Activated CD8-positive, alpha-beta memory T cell treated with anti-CD3 and anti-CD28 coated beads, Interleukin-2, amount 10 ng/mL, durations not matched to agents 7 days and 5 days (primary cell): ENCODE measurements at regions not wholly inside any gene's neighbourhood (a gene's known extent, or its start where the extent isn't known, plus 50 kb on each side); places are given as distances from the start of the nearest gene placed in this dataset.
A peak's percentile ranks its signal among the peaks of the same experiment; 100 is the strongest.
"Not testable (repeated sequence)": the region's sequence is repeated elsewhere in the genome, so short reads cannot be mapped to it uniquely, and the experiment has no call there.

Source experiments
- ATAC-seq: fragments of 150-1000 bp; cut with Tn5 transposase; one replicate; pipeline ENCODE4 v1.10.0; 2021; ENCODE audit warnings: moderate library complexity
- CTCF ChIA-PET: fragments of 350-600 bp; sonication (Branson Sonifier 250); formaldehyde crosslinking; loops from one replicate; lab custom pipeline; 2021; ENCODE audit warnings: antibody characterized with exemption; lab: Charles Lee
- DNase-seq: peaks from one replicate; pipeline ENCODE4 v3.0.0-alpha.2; 2020
- H3K27ac Mint-ChIP-seq: one replicate; pipeline ENCODE4 v1.8.0; 2021; ENCODE audit warnings: mild to moderate bottlenecking, mixed read lengths
- H3K27me3 Mint-ChIP-seq: one replicate; pipeline ENCODE4 v1.8.0; 2021; ENCODE audit warnings: mixed read lengths
- H3K36me3 Mint-ChIP-seq: one replicate; pipeline ENCODE4 v1.8.0; 2021; ENCODE audit warnings: mild to moderate bottlenecking, mixed read lengths
- H3K4me1 Mint-ChIP-seq: one replicate; pipeline ENCODE4 v1.8.0; 2021; ENCODE audit warnings: mixed read lengths
- H3K4me3 Mint-ChIP-seq: one replicate; pipeline ENCODE4 v1.8.0; 2021; ENCODE audit warnings: mild to moderate bottlenecking, moderate library complexity, mixed read lengths
- H3K9me3 Mint-ChIP-seq: one replicate; pipeline ENCODE4 v1.8.0; 2022; ENCODE audit warnings: low read depth, mixed read lengths

DNA sequence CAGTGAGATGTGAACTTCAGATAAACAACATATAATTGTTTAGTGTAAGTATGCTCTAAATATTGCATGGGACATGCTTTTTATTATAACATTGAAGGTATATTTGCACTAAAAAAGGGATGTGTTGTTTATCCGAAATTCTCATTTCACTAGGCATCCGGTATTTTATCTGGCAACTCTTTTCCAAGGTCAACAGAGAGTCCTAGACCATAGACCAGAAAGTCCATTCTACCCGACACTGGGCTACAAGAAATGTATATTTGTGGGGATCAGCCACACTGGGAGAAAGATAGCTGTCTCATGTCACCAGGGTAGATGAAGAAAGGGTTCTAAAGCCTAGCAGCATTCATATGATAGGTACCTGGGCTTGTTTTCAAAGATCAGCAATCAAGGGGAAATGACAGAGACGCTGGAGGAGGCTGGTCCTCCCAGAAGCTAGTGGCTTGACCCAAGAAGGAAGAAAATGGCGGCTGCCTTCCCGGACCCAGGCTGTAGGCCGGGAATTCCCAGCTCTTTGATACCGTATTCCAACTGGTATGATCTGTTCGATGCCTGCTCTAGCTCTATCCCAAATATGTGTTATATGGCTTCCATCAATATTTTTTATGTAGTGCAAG is 161.1 kb upstream of the IRF2BP2 start:
- H3K36me3 Mint-ChIP-seq: peaks cover 2% of the 10 kb centered on the region

DNA sequence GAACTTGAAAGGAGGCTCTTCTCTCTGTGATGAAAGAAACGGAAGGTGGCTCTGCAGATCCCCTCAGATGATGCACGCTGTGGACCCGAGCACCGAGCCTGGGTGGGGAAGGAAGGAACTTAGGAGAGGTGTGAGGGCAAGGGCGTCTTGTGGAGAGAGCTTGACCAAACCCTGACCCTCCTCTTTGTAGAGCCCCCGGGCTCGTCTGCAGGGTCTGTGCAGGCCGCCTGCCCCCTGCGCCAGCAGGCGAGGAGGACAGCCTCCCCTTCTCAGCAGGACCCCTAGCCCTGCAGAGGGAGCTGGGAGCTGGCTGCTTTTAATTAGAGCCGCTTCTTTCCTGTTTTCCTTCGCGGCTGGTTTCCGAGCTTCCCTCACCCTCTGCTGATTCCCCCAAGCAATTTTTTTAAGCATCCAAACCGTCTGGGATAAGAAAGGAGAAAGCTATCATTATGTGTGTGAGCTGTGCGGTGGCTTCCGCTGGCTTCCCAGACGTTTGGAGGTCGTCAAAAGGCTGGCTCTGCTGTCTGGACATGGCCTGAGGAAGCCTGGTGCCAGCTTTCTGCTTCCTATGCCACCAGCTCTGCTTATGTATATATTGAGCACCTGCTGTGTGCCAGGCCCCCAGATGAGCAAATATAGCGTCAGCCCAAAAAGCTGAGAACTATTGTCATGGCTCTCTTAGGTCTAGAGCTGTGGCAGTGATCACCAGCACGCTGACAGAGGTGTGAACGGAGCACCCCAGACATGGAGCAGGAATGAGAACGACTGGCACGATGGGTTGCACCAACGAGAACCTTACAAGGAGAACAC is 160.2 kb upstream of the IRF2BP2 start:
- no peak for ATAC-seq
- Mint-ChIP-seq H3K4me3 (no peak overlapping the region), H3K9me3 (no peaks in the 10 kb centered on the region), H3K36me3 (peaks cover 2% of the 10 kb centered on the region), H3K27ac (no peak overlapping the region), H3K27me3 (no peaks in the 10 kb centered on the region), H3K4me1 (peaks cover 44% of the 10 kb centered on the region)
- peak; percentile 37 for DNase-seq
- CTCF ChIA-PET: interaction anchor here (0.7 to 2.2 kb wide), 4 partner anchors 10 to 314 kb away, joined by 3 to 6 read pairs (median 3); no protein-coding TSS in a partner anchor

More for the DNA sequence above, 161.1 kb upstream of the IRF2BP2 start:
- Mint-ChIP-seq H3K4me3 (no peak overlapping the region), H3K4me1 (peaks cover 44% of the 10 kb centered on the region), H3K27ac (peak overlapping the region; percentile 56), H3K27me3 (no peaks in the 10 kb centered on the region), H3K9me3 (no peaks in the 10 kb centered on the region)
- DNase-seq (peak; percentile 31), ATAC-seq (no peak)
- CTCF ChIA-PET: interaction anchor here (1.8 to 2.5 kb wide), 4 partner anchors 7 to 313 kb away, joined by 3 to 7 read pairs (median 6); no protein-coding TSS in a partner anchor

DNA sequence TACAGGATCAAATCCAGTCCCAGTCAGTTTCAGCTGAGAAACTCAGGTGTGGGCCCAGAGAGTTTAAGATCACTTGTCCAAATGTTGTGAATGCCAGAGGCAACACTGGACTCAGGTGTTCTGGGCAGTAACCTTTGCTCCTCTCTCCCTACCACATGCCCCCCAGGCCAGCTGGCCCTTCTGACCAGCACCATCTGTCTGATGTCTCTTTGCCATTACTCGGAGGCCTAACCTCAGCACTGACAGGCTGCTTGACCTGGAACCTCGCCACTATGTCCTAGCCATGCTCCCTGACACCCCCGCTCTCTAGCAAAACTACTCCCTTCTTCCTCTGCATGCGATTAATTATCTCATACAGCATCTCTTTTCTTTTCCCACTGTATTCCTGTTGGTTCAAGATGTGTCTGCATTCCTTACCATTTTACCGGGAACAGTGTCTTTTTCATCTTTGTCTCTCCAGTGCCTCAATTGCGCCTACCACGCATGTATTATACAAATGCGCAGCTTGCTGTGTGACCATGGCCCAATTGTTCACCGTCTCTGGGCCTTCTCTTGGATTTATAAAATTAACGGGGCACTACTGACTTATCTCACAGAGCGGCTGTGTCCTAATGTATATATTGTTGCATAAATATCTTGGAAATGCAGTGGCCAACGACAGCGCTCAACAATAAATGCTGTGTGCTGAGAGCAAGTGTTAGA is 159.5 kb upstream of the IRF2BP2 start:
- H3K4me3 Mint-ChIP-seq: no peak overlapping the region

DNA sequence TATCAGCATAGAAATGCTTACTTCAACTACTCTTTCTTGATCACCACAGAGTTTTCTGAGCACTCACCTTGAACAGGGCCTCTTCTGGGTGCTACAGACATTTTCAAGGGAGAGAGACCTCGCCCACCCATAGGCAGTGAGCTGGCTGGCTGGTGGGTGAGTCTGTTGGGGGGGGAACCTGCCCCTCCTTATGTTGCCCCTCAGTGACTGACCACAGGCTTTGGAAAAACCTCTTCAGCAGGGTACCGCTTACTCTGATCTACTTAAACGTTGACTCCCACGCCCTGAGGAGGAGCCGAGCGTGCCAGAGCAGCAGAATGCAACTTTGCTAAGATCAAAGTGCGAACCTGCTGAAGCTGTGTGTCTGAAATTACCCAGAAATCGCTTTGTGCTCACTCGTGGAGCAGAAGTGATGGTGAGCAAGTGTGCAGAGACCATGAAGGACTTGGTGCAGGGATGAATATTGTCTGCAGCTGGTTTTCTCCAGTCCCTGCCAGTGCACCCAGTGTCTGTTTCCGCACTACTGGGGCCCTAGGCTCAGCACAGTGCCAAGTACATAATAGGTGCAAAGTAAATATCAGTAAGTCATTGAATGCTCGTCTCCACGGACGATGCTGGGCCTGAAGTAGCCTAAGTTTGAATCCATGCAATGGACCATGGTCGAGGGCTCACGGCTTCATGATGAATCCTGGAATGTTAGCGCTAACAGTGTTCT is 158.7 kb upstream of the IRF2BP2 start:
- Mint-ChIP-seq H3K4me3 (no peak overlapping the region), H3K36me3 (peaks cover 2% of the 10 kb centered on the region), H3K9me3 (no peaks in the 10 kb centered on the region), H3K27me3 (no peaks in the 10 kb centered on the region), H3K4me1 (peaks cover 44% of the 10 kb centered on the region), H3K27ac (peak overlapping the region; percentile 31)
- DNase-seq (peak; percentile 41), ATAC-seq (no peak)
- CTCF ChIA-PET: no interaction called here

More for the DNA sequence above, 159.5 kb upstream of the IRF2BP2 start:
- ATAC-seq: no peak
- H3K4me1 Mint-ChIP-seq: peaks cover 44% of the 10 kb centered on the region
- CTCF ChIA-PET: interaction anchor here (0.9 to 1.8 kb wide), 2 partner anchors 15 to 282 kb away, joined by 3 read pairs; no protein-coding TSS in a partner anchor
- no peaks in the 10 kb centered on the region for H3K9me3 Mint-ChIP-seq
- DNase-seq: no peak
- H3K27me3 Mint-ChIP-seq: no peaks in the 10 kb centered on the region
- H3K27ac Mint-ChIP-seq: no peak overlapping the region
- peaks cover 2% of the 10 kb centered on the region for H3K36me3 Mint-ChIP-seq

DNA sequence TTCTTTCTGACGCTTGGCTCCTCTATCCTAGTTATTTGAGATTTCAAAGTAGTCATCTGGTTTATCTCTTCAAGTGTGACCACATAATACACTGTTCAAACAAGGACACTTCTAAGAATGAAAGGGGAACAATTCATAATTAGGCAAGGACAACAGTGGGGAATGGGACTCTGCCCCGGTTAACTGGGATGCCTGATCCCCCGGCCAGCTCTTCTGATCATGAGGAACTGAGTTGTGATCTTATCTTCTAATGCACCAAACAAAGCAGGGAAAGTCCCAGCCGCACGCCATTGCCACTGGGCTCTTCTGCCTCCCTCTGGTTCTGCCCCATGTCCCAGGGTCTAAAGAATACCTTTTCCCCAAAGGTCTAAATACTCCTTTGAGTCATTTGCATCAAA is 158.2 kb upstream of the IRF2BP2 start:
- Mint-ChIP-seq H3K27me3 (no peaks in the 10 kb centered on the region), H3K4me1 (peaks cover 44% of the 10 kb centered on the region), H3K4me3 (no peak overlapping the region), H3K36me3 (peaks cover 2% of the 10 kb centered on the region), H3K27ac (peak overlapping the region; percentile 31), H3K9me3 (no peaks in the 10 kb centered on the region)
- ATAC-seq (no peak), DNase-seq (peak; percentile 32)
- CTCF ChIA-PET: no interaction called here

DNA sequence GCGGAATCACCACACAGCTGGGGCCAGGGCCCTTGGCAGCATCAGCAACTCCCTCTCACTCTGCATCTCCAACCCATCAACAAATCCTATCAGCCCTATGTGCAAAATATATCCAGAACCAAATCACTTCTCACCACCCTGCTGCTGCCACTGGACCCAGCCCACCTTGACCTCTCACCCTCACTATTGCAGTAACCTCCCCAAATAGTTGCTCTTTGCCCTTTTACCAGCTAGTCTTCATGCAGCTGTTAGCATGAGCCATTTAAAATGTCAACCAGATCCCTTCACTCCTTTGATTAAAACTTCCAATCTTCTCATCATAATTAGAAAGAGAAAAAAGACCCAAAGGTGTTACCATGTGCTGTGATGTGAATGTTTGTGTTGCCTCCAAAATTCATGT is 155.7 kb upstream of the IRF2BP2 start:
- H3K4me3 Mint-ChIP-seq: no peak overlapping the region
- DNase-seq: peak; percentile 12
- H3K4me1 Mint-ChIP-seq: peaks cover 23% of the 10 kb centered on the region
- no peak overlapping the region for H3K27ac Mint-ChIP-seq
- H3K27me3 Mint-ChIP-seq: no peaks in the 10 kb centered on the region
- H3K9me3 Mint-ChIP-seq: no peaks in the 10 kb centered on the region
- CTCF ChIA-PET: no interaction called here
- ATAC-seq: no peak
- H3K36me3 Mint-ChIP-seq: no peaks in the 10 kb centered on the region

DNA sequence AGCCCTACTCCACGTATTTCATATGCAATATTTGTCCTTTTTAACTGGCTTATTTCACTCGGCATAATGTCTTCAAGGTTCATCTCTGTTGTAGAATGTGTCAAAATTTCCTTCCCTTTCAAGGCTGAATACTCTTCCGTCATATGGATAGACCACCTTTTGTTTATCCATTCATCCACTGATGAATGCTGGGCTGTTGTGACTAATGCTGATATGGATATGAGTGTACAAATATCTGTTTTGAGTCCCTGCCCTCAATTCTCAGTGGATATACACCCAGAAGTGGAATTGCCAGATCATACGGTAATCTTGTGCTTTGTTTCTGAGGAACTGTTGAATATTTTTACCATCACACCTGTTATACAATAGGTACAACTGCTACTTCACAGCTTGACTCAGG is 155.2 kb upstream of the IRF2BP2 start:
- CTCF ChIA-PET: no interaction called here
- Mint-ChIP-seq H3K4me3 (no peak overlapping the region), H3K27me3 (peaks cover 3% of the 10 kb centered on the region), H3K4me1 (peaks cover 21% of the 10 kb centered on the region), H3K9me3 (no peaks in the 10 kb centered on the region), H3K27ac (no peak overlapping the region), H3K36me3 (no peaks in the 10 kb centered on the region)
- DNase-seq (peak; percentile 2), ATAC-seq (no peak)

DNA sequence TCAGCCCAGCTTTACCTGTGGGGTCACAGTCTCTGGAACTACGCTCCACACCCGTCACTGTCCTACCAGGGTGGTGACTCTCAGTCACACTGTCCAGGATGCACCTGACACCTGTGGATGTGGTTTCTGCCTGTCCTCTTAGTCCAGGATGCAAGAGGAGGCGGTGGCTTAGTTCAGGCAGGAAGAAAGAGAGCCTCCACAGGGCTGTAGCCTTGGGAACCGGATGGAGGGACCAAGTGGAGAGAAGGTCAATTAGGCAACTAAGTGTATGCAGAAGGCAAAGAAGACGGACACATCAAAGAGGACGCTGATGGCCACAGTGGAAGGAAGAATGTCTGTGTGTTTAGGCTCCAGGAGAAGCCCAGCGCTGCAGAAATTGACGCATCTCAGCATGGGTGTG is 153.9 kb upstream of the IRF2BP2 start:
- no peak for DNase-seq
- no peaks in the 10 kb centered on the region for H3K36me3 Mint-ChIP-seq
- peaks cover 8% of the 10 kb centered on the region for H3K27me3 Mint-ChIP-seq
- CTCF ChIA-PET: interaction anchor here (1.2 kb wide), 1 partner anchor 8 kb away, joined by 6 read pairs; no protein-coding TSS in a partner anchor
- no peak overlapping the region for H3K4me3 Mint-ChIP-seq
- ATAC-seq: no peak
- peaks cover 23% of the 10 kb centered on the region for H3K4me1 Mint-ChIP-seq
- no peaks in the 10 kb centered on the region for H3K9me3 Mint-ChIP-seq
- no peak overlapping the region for H3K27ac Mint-ChIP-seq

DNA sequence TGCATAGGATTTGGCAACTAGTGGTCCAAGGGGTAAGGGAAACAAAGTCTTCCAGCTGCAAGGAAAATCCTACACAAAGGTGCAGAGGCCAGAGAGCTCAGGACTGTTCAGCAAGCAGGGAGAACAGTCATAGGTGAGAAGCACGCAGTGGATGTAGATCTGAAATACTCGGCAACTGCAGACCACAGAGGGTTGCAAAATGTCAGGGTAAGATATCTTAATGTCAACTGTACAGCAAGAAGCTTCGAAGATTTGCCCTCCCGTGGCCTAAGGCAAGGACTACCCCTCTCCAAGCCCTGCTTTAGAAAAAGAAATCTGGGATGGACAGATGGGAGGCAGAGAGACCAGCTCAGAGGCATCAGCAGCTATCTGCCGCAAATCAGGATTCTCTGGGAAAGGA is 153.4 kb upstream of the IRF2BP2 start:
- H3K27ac Mint-ChIP-seq: no peak overlapping the region
- no peak for ATAC-seq
- CTCF ChIA-PET: interaction anchor here (1.2 kb wide), 1 partner anchor 9 kb away, joined by 6 read pairs; no protein-coding TSS in a partner anchor
- no peak for DNase-seq
- no peaks in the 10 kb centered on the region for H3K9me3 Mint-ChIP-seq
- H3K4me3 Mint-ChIP-seq: no peak overlapping the region
- no peaks in the 10 kb centered on the region for H3K36me3 Mint-ChIP-seq
- peaks cover 21% of the 10 kb centered on the region for H3K4me1 Mint-ChIP-seq
- H3K27me3 Mint-ChIP-seq: peaks cover 10% of the 10 kb centered on the region

DNA sequence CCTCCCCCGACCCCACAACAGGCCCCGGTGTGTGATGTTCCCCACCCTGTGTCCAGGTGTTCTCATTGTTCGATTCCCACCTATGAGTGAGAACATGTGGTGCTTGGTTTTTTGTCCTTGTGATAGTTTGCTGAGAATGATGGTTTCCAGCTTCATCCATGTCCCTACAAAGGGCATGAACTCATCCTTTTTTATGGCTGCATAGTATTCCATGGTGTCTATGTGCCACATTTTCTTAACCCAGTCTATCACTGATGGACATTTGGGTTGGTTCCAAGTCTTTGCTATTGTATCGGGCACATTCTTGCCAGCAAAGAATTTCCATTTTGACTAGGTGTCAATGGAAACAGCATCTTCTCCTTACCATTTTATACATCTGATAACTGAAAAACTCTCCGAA is 152.1 kb upstream of the IRF2BP2 start:
- Mint-ChIP-seq H3K4me1 (peaks cover 17% of the 10 kb centered on the region), H3K27me3 (peaks cover 15% of the 10 kb centered on the region)
- H3K4me3 Mint-ChIP-seq, H3K27ac Mint-ChIP-seq, DNase-seq, CTCF ChIA-PET, ATAC-seq, H3K9me3 Mint-ChIP-seq, H3K36me3 Mint-ChIP-seq: not testable (repeated sequence)

DNA sequence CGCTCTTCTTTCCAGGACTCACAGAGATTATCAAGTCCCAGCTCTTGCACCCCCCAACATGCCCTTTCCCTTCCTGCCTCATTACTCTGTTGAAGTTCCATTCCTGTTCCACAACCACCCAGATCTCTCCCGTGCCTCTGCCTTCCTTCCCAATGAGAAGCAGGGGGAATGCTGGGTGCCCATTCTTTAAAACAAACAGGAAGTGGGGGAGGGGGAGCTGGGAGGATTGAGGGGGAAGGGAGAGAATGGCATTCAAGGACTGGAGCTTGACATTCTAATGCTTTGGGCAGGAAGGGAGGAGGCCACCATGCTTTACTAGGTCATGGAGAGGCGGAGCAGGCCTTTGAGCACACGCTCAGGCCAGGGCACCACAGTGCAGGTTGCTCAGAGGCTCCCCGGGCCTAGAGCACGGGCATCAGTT is 150.3 kb upstream of the IRF2BP2 start:
- Mint-ChIP-seq H3K27me3 (peaks cover 26% of the 10 kb centered on the region), H3K27ac (no peak overlapping the region), H3K4me3 (no peak overlapping the region), H3K4me1 (peaks cover 28% of the 10 kb centered on the region), H3K9me3 (no peaks in the 10 kb centered on the region), H3K36me3 (peaks cover 2% of the 10 kb centered on the region)
- CTCF ChIA-PET: interaction anchor here (1.8 kb wide), 1 partner anchor 11 kb away, joined by 6 read pairs; no protein-coding TSS in a partner anchor
- no peak for ATAC-seq
- no peak for DNase-seq

DNA sequence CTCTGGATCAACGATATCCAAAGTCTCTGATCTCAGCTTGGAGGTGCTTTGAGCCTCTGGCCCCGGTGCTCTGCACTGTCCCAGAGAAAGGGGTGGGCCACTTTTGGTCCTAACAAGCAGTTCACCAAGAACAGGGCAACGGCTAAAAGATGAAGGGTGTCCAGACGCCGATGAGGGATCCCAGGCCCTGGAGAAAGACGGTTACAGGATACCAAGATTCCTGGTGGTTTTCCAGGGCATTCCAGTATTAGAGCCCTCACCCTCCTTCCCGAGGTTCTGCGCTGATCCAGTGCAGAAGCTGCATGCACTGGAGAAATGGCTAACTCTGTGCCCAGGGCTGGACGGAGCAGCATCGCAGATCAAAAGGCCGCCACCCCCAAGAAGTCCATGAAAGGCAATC is 149.9 kb upstream of the IRF2BP2 start:
- no peak overlapping the region for H3K4me3 Mint-ChIP-seq
- CTCF ChIA-PET: interaction anchor here (1.8 kb wide), 1 partner anchor 11 kb away, joined by 6 read pairs; no protein-coding TSS in a partner anchor
- H3K27me3 Mint-ChIP-seq: peaks cover 26% of the 10 kb centered on the region

More for the DNA sequence above, 149.9 kb upstream of the IRF2BP2 start:
- peaks cover 2% of the 10 kb centered on the region for H3K36me3 Mint-ChIP-seq
- no peak overlapping the region for H3K27ac Mint-ChIP-seq
- no peaks in the 10 kb centered on the region for H3K9me3 Mint-ChIP-seq
- peaks cover 28% of the 10 kb centered on the region for H3K4me1 Mint-ChIP-seq
- ATAC-seq (no peak), DNase-seq (no peak)
